ENCODE measurements at regions not wholly inside any gene's neighbourhood (a gene's known extent, or its start where the extent isn't known, plus 50 kb on each side); places are given as distances from the start of the nearest gene placed in this dataset.

DNA sequence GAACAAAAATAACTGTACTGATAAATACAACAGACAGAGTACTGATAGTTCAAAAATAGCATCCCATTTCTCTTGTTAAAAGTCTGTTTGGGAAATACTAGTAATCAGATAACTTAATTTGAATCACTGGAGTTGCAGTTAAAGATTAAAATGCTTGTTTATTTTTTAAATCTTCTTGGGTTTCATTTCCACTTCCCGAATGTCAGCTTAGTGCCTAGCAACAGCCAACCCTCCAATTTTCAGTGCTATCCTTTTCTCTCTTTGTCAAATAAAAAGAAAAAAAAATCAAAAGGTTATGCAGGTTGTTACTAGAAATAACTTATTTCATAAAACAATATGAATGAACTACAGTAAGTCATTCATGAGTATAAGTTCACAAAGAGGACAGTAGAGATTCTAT lies 257.7 kb upstream of the STXBP5 start:
- TF ChIP-seq CTCF (IDR thresholded peaks at IDR 0.05) (no peak), EP300 (IDR thresholded peaks at IDR 0.05) (no peak), POLR2A (IDR thresholded peaks at IDR 0.05) (no peak)
